ENCODE measurements at regions not wholly inside any gene's neighbourhood (a gene's known extent, or its start where the extent isn't known, plus 50 kb on each side); places are given as distances from the start of the nearest gene placed in this dataset.
"Not testable (repeated sequence)": the region's sequence is repeated elsewhere in the genome, so short reads cannot be mapped to it uniquely, and the experiment has no call there.

DNA sequence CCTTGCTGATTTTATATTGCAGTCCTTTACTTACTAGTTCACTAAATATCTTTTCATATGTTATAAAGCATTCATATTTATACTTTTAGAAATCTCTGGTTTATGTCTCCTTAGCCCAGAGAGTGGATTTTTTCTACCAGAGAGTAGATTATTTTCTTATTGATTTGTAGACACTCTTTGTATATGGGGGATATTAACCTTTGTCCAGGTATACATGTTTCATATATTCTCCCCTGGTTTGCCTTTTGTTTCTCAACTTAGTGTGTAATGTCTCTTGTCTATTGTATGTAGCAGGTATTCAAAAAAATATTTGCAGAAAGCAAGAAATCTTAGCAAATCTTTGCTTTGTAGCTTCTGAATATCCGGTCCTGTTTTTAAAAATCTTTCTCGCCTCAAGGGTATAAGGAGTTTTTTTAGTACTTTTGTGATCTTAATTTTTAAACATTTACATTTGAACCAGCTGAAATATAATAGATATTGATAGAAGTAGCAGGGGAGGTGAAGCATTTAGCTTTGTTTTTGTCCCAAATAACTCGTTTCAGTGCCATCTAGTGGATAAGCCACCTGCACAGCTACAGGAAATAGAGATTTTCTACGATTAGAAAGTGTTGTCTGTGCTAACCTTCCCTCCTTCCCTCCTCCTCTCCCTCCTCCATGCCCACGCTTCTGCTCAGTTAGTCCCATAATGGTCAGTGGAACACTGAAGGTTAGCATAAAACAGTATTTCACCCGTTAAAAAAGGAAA is 97.0 kb downstream of the PHETA1 start:
- Histone ChIP-seq H3K79me2 (ENCODE audit: control insufficient read depth, insufficient read depth, low read length, unreplicated experiment) (no peaks in the 10 kb centered on the region), H3K4me3 (ENCODE audit: low read depth, low read length) (no peak overlapping the region), H3K27ac (ENCODE audit: low read depth, low read length) (no peak overlapping the region), H2AFZ (ENCODE audit: low read length, unreplicated experiment) (no peak overlapping the region), H3K36me3 (ENCODE audit: insufficient read depth, low read length) (no peaks in the 10 kb centered on the region), H3K4me1 (ENCODE audit: control insufficient read depth, insufficient read depth, low read length, unreplicated experiment) (peaks cover 9% of the 10 kb centered on the region), H3K27me3 (ENCODE audit: insufficient read depth, low read length) (peaks cover 52% of the 10 kb centered on the region)

- no peak overlapping the region for H3K27ac ChIP-seq (ENCODE audit: low read depth, low read length)
- H3K36me3 ChIP-seq (ENCODE audit: insufficient read depth, low read length), result no peaks in the 10 kb centered on the region
- H3K4me1 ChIP-seq (ENCODE audit: control insufficient read depth, insufficient read depth, low read length, unreplicated experiment), result peaks cover 9% of the 10 kb centered on the region
- H3K79me2 ChIP-seq (ENCODE audit: control insufficient read depth, insufficient read depth, low read length, unreplicated experiment), result no peaks in the 10 kb centered on the region
- H3K4me3 ChIP-seq (ENCODE audit: low read depth, low read length), result no peak overlapping the region
- H2AFZ ChIP-seq (ENCODE audit: low read length, unreplicated experiment), result no peak overlapping the region
- H3K27me3 ChIP-seq (ENCODE audit: insufficient read depth, low read length), result peaks cover 52% of the 10 kb centered on the region
Measured at GRCh38 chr12:111270774-111271173, 98.1 kb downstream of the PHETA1 start.

- no peak overlapping the region for H3K4me3 ChIP-seq (ENCODE audit: low read depth, low read length)
- no peaks in the 10 kb centered on the region for H3K79me2 ChIP-seq (ENCODE audit: control insufficient read depth, insufficient read depth, low read length, unreplicated experiment)
- H3K4me1 ChIP-seq (ENCODE audit: control insufficient read depth, insufficient read depth, low read length, unreplicated experiment), result peaks cover 9% of the 10 kb centered on the region
- H3K27ac ChIP-seq (ENCODE audit: low read depth, low read length), result no peak overlapping the region
- H3K36me3 ChIP-seq (ENCODE audit: insufficient read depth, low read length), result no peaks in the 10 kb centered on the region
- peaks cover 47% of the 10 kb centered on the region for H3K27me3 ChIP-seq (ENCODE audit: insufficient read depth, low read length)
- no peak overlapping the region for H2AFZ ChIP-seq (ENCODE audit: low read length, unreplicated experiment)
Measured at GRCh38 chr12:111270239-111270638, 98.7 kb downstream of the PHETA1 start.

GRCh38 chr12:111269718-111270117 is 99.2 kb downstream of the PHETA1 start:
- no peaks in the 10 kb centered on the region for H3K79me2 ChIP-seq (ENCODE audit: control insufficient read depth, insufficient read depth, low read length, unreplicated experiment)
- H3K4me1 ChIP-seq (ENCODE audit: control insufficient read depth, insufficient read depth, low read length, unreplicated experiment), result peaks cover 9% of the 10 kb centered on the region
- no peak overlapping the region for H3K27ac ChIP-seq (ENCODE audit: low read depth, low read length)
- H2AFZ ChIP-seq (ENCODE audit: low read length, unreplicated experiment), result no peak overlapping the region
- no peaks in the 10 kb centered on the region for H3K36me3 ChIP-seq (ENCODE audit: insufficient read depth, low read length)
- no peak overlapping the region for H3K4me3 ChIP-seq (ENCODE audit: low read depth, low read length)
- H3K27me3 ChIP-seq (ENCODE audit: insufficient read depth, low read length), result peaks cover 43% of the 10 kb centered on the region

DNA sequence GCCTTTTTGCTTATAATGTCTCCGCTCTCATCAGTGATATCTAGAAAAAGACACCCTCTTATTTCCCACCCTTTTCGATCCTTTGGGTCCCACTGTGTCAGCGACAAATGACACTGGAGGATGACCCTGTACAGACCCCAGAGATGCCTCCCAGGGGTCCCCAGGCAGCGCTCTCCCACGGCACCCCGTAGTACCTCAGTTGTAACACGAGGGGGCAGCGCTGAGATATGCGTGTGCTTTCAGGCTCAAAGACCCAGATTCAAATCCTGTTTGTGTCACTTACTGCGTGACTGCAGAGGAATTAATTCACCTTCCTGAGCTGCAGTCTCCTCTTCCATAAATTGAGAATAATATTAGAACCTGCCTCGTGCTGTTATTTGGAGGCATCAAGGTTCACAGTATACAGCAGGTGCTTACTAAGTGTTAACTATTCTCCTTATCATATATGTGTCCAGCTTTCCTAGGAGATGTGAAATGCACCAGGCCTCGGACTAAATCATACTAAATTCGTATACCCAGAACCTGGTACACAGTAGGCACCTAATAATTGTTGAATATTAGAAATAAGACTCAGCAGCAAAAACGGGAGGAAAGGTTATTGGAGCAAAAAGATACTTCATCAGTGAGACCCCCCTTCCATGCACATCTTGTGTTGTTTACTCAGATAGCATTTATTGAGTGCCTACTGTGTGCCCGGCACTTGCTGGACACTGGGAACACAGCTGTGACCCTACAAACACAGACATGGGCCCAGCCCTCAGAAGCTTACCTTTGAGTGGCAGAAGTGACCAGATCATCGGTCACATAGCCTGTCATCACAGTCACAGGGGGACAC is 99.9 kb downstream of the PHETA1 start:
- no peak overlapping the region for H3K4me3 ChIP-seq (ENCODE audit: low read depth, low read length)
- H3K27me3 ChIP-seq (ENCODE audit: insufficient read depth, low read length), result peaks cover 43% of the 10 kb centered on the region
- no peaks in the 10 kb centered on the region for H3K36me3 ChIP-seq (ENCODE audit: insufficient read depth, low read length)
- no peaks in the 10 kb centered on the region for H3K79me2 ChIP-seq (ENCODE audit: control insufficient read depth, insufficient read depth, low read length, unreplicated experiment)
- H2AFZ ChIP-seq (ENCODE audit: low read length, unreplicated experiment), result no peak overlapping the region
- H3K27ac ChIP-seq (ENCODE audit: low read depth, low read length), result no peak overlapping the region
- peaks cover 9% of the 10 kb centered on the region for H3K4me1 ChIP-seq (ENCODE audit: control insufficient read depth, insufficient read depth, low read length, unreplicated experiment)

DNA sequence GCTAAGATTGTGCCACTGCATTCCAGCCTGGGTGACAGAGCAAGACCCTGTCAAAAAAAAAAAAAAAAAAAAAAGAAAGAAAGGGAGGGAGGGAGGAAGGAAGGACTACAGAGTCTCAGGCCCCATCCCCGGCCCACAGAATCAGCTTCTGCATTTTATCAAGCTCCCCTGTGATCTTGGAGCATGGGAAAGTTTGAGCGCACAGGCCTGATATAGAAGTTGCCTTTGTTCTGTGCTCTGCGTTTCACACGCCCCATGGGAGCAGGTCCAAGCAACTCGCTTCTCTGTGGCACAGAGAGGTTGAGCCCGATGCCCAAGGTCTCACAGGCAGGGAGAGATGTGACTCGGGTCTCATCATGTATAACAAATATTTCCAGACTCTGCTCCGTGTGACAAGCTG is 101.8 kb downstream of the PHETA1 start:
- Histone ChIP-seq H3K79me2 (ENCODE audit: control insufficient read depth, insufficient read depth, low read length, unreplicated experiment) (no peaks in the 10 kb centered on the region), H3K36me3 (ENCODE audit: insufficient read depth, low read length) (no peaks in the 10 kb centered on the region), H3K4me1 (ENCODE audit: control insufficient read depth, insufficient read depth, low read length, unreplicated experiment) (peaks cover 9% of the 10 kb centered on the region), H3K4me3 (ENCODE audit: low read depth, low read length) (no peak overlapping the region), H2AFZ (ENCODE audit: low read length, unreplicated experiment) (no peak overlapping the region), H3K27ac (ENCODE audit: low read depth, low read length) (no peak overlapping the region), H3K27me3 (ENCODE audit: insufficient read depth, low read length) (peaks cover 30% of the 10 kb centered on the region)

DNA sequence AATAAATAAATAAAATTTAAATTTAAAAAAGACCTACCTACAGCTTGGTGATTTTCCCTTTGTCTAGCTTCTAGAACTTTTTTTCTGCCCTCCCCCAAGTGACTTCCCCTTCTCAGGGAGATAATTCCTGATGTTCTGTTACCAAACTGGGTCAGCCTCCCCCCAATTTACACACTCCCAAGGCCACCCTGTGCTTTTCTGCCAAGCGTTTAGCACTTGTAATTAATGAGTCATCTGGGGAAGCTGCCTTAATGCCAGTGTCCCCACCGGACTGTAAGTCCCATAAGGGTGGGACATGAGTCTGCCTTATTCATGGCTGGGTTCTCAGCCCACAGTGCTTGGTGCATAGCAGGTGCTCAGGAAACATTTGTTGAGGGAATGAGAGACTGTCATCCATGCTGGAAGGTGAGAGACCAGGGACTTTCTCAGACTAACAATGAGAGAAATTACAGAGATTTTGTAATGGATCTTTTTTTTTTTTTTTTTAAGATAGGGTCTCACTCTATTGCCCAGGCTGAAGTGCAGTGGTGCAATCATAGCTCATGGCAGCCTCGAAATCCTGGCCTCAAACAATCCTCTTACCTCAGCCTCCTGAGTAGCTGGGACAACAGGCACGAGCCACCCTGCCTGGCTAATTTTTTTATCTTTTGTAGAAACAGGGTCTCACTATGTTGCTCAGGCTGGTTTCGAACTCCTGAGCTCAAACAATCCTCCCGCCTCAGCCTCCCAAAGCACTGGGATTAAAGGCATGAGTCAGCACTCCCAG is 106.8 kb downstream of the PHETA1 start:
- H3K79me2 ChIP-seq (ENCODE audit: control insufficient read depth, insufficient read depth, low read length, unreplicated experiment), result no peaks in the 10 kb centered on the region
- H3K4me1 ChIP-seq (ENCODE audit: control insufficient read depth, insufficient read depth, low read length, unreplicated experiment), result no peaks in the 10 kb centered on the region
- no peaks in the 10 kb centered on the region for H3K36me3 ChIP-seq (ENCODE audit: insufficient read depth, low read length)
- peaks cover 36% of the 10 kb centered on the region for H3K27me3 ChIP-seq (ENCODE audit: insufficient read depth, low read length)
- no peak overlapping the region for H2AFZ ChIP-seq (ENCODE audit: low read length, unreplicated experiment)
- H3K4me3 ChIP-seq (ENCODE audit: low read depth, low read length), result no peak overlapping the region
- no peak overlapping the region for H3K27ac ChIP-seq (ENCODE audit: low read depth, low read length)

DNA sequence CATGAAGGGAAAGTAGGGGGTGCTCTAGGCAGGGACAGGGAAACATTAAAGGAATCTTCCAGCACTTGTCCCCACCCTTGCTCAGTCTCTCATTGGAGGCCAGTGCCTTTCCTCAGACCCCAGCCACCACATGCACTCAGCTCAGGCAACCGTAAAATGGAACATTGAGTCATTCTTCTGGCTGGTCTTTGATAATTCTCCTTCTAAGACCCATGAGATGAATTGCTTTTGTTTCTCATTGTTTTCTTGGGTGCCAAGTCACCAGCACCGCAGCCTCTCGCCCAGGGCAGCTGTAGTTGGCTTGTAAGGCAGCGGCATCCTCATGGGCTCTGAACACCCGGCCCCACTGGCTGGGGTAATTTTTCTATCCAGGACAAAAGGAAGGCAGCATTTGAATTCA is 108.2 kb downstream of the PHETA1 start:
- H3K4me3 ChIP-seq (ENCODE audit: low read depth, low read length), result no peak overlapping the region
- no peak overlapping the region for H3K27ac ChIP-seq (ENCODE audit: low read depth, low read length)
- peaks cover 49% of the 10 kb centered on the region for H3K27me3 ChIP-seq (ENCODE audit: insufficient read depth, low read length)
- no peaks in the 10 kb centered on the region for H3K36me3 ChIP-seq (ENCODE audit: insufficient read depth, low read length)
- no peaks in the 10 kb centered on the region for H3K4me1 ChIP-seq (ENCODE audit: control insufficient read depth, insufficient read depth, low read length, unreplicated experiment)
- H2AFZ ChIP-seq (ENCODE audit: low read length, unreplicated experiment), result no peak overlapping the region
- H3K79me2 ChIP-seq (ENCODE audit: control insufficient read depth, insufficient read depth, low read length, unreplicated experiment), result no peaks in the 10 kb centered on the region

DNA sequence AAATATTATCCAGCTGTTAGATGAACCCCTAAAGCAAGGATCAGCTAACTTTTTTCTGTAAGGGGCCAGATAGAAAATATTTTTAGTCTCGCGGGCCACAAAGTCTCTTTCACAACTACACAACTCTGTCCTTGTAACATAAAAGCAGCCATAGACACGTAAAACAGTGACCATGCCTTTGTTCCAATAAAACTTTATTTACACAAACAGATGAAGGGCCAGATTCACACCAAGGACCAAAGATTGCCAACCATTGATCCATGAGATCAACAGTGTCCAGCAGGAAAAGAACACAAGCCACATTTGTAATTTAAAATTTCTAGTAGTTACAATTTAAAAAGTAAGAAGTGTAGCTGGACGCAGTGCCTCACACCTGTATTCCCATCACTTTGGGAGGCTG is 109.7 kb downstream of the PHETA1 start:
- Histone ChIP-seq H3K4me1 (ENCODE audit: control insufficient read depth, insufficient read depth, low read length, unreplicated experiment) (no peaks in the 10 kb centered on the region), H3K4me3 (ENCODE audit: low read depth, low read length) (no peak overlapping the region), H3K36me3 (ENCODE audit: insufficient read depth, low read length) (no peaks in the 10 kb centered on the region), H3K27me3 (ENCODE audit: insufficient read depth, low read length) (peaks cover 59% of the 10 kb centered on the region), H2AFZ (ENCODE audit: low read length, unreplicated experiment) (no peak overlapping the region), H3K79me2 (ENCODE audit: control insufficient read depth, insufficient read depth, low read length, unreplicated experiment) (no peaks in the 10 kb centered on the region), H3K27ac (ENCODE audit: low read depth, low read length) (no peak overlapping the region)

- not testable (repeated sequence) for H3K4me3 ChIP-seq (ENCODE audit: low read depth, low read length); H3K79me2 ChIP-seq (ENCODE audit: control insufficient read depth, insufficient read depth, low read length, unreplicated experiment); H2AFZ ChIP-seq (ENCODE audit: low read length, unreplicated experiment); H3K4me1 ChIP-seq (ENCODE audit: control insufficient read depth, insufficient read depth, low read length, unreplicated experiment); H3K27ac ChIP-seq (ENCODE audit: low read depth, low read length); H3K36me3 ChIP-seq (ENCODE audit: insufficient read depth, low read length)
- H3K27me3 ChIP-seq (ENCODE audit: insufficient read depth, low read length), result peaks cover 70% of the 10 kb centered on the region
Measured at GRCh38 chr12:111258081-111258480, 110.8 kb downstream of the PHETA1 start.

All from ACC112 (cell line).